Loucy (cell line): ENCODE measurements at regions not wholly inside any gene's neighbourhood (a gene's known extent, or its start where the extent isn't known, plus 50 kb on each side); places are given as distances from the start of the nearest gene placed in this dataset.

Source experiments
- H2AFZ ChIP-seq: fragments of 200-600 bp; sonication (generic); 2 replicates; pipeline ENCODE4 v1.6.0; 2016; ENCODE audit warnings: antibody characterized with exemption, mild to moderate bottlenecking, low read length, moderate library complexity
- H3F3A ChIP-seq: fragments of 200-600 bp; 2 replicates; pipeline ENCODE4 v1.6.0; 2016; ENCODE audit warnings: antibody characterized with exemption, low read depth, mild to moderate bottlenecking
- H3K27me3 ChIP-seq: fragments of 200-600 bp; sonication (generic); 2 replicates; pipeline ENCODE4 v1.6.1; 2014; ENCODE audit warnings: low read length, mild to moderate bottlenecking; ENCODE audit not compliant: insufficient read depth, poor library complexity, severe bottlenecking
- H3K36me3 ChIP-seq: fragments of 200-600 bp; sonication (generic); 2 replicates; pipeline ENCODE4 v1.6.1; 2016; ENCODE audit warnings: low read length; ENCODE audit not compliant: insufficient read depth
- H3K4me1 ChIP-seq: fragments of 200-600 bp; sonication (generic); 2 replicates; pipeline ENCODE4 v1.5.1; 2014; ENCODE audit warnings: low read length, mild to moderate bottlenecking; ENCODE audit not compliant: insufficient read depth, poor library complexity, severe bottlenecking
- H3K4me2 ChIP-seq: fragments of 200-600 bp; sonication (generic); 2 replicates; pipeline ENCODE4 v1.6.0; 2014; ENCODE audit warnings: antibody characterized with exemption, low read length, low read depth, mild to moderate bottlenecking; ENCODE audit not compliant: poor library complexity, severe bottlenecking
- H3K4me3 ChIP-seq: fragments of 200-600 bp; sonication (generic); 2 replicates; pipeline ENCODE4 v1.5.1; 2014; ENCODE audit warnings: low read length, mild to moderate bottlenecking, mixed read lengths; ENCODE audit not compliant: poor library complexity, severe bottlenecking
- H3K79me2 ChIP-seq: fragments of 200-600 bp; sonication (generic); 2 replicates; pipeline ENCODE4 v1.6.1; 2014; ENCODE audit warnings: low read length; ENCODE audit not compliant: insufficient read depth
- H3K9ac ChIP-seq: fragments of 200-600 bp; sonication (generic); 2 replicates; pipeline ENCODE4 v1.6.0; 2014; ENCODE audit warnings: mild to moderate bottlenecking, low read depth, low read length, moderate library complexity; ENCODE audit not compliant: poor library complexity, severe bottlenecking
- H3K9me2 ChIP-seq: fragments of 200-600 bp; sonication (generic); replicated peaks from 2 replicates; pipeline ENCODE4 v1.6.1; 2016; ENCODE audit warnings: low read depth, low read length, mixed read lengths
- H3K9me3 ChIP-seq: fragments of 200-600 bp; sonication (generic); 2 replicates; pipeline ENCODE4 v1.6.1; 2014; ENCODE audit warnings: mild to moderate bottlenecking, antibody characterized with exemption, low read length, low read depth; ENCODE audit not compliant: insufficient read depth
- H4K20me1 ChIP-seq: fragments of 200-600 bp; sonication (generic); 2 replicates; pipeline ENCODE4 v1.6.0; 2014; ENCODE audit warnings: antibody characterized with exemption, low read length, mild to moderate bottlenecking; ENCODE audit not compliant: insufficient read depth, poor library complexity, severe bottlenecking
- CTCF ChIP-seq: fragments of 200-600 bp; sonication (generic); conservative IDR thresholded peaks from 2 replicates; pipeline ENCODE4 v1.5.1; 2014; ENCODE audit warnings: mild to moderate bottlenecking, antibody characterized with exemption, low read length
- EZH2phosphoT487 ChIP-seq: fragments of 200-600 bp; IDR thresholded peaks from 2 replicates; pipeline ENCODE4 v1.6.1; 2018; ENCODE audit warnings: antibody characterized with exemption, mild to moderate bottlenecking, moderate library complexity, borderline replicate concordance

GRCh38 chr2:49294225-49294624, 139.9 kb upstream of the FSHR start:
- TF ChIP-seq EZH2phosphoT487 (no peak), CTCF (no peak)
- H2AFZ ChIP-seq = no peak overlapping the region
- no peaks in the 10 kb centered on the region for H3K36me3 ChIP-seq
- H4K20me1 ChIP-seq = no peaks in the 10 kb centered on the region
- H3K4me3 ChIP-seq = no peak overlapping the region
- H3K79me2 ChIP-seq = no peaks in the 10 kb centered on the region
- H3K4me1 ChIP-seq = no peaks in the 10 kb centered on the region
- no peaks in the 10 kb centered on the region for H3F3A ChIP-seq
- no peaks in the 10 kb centered on the region for H3K9me3 ChIP-seq
- no peak overlapping the region for H3K9ac ChIP-seq
- no peak overlapping the region for H3K4me2 ChIP-seq
- H3K9me2 ChIP-seq = no peaks in the 10 kb centered on the region
- H3K27me3 ChIP-seq = no peaks in the 10 kb centered on the region

GRCh38 chr2:49291619-49292018, 137.3 kb upstream of the FSHR start:
- Histone ChIP-seq H4K20me1 (no peaks in the 10 kb centered on the region), H3K36me3 (no peaks in the 10 kb centered on the region), H3K9me2 (no peaks in the 10 kb centered on the region), H2AFZ (no peak overlapping the region), H3F3A (no peaks in the 10 kb centered on the region), H3K9ac (no peak overlapping the region), H3K4me3 (no peak overlapping the region), H3K4me1 (no peaks in the 10 kb centered on the region), H3K9me3 (no peaks in the 10 kb centered on the region), H3K27me3 (no peaks in the 10 kb centered on the region), H3K4me2 (no peak overlapping the region), H3K79me2 (no peaks in the 10 kb centered on the region)
- no peak for TF ChIP-seq EZH2phosphoT487
- TF ChIP-seq CTCF = no peak

GRCh38 chr2:49289711-49290110, 135.4 kb upstream of the FSHR start:
- no peak overlapping the region for H3K4me2 ChIP-seq
- H3K4me3 ChIP-seq = no peak overlapping the region
- no peaks in the 10 kb centered on the region for H3K9me2 ChIP-seq
- no peak for TF ChIP-seq EZH2phosphoT487
- TF ChIP-seq CTCF = no peak
- no peaks in the 10 kb centered on the region for H3K9me3 ChIP-seq
- no peaks in the 10 kb centered on the region for H3K27me3 ChIP-seq
- H2AFZ ChIP-seq = no peak overlapping the region
- H3K79me2 ChIP-seq = no peaks in the 10 kb centered on the region
- no peaks in the 10 kb centered on the region for H3K4me1 ChIP-seq
- H3F3A ChIP-seq = no peaks in the 10 kb centered on the region
- no peak overlapping the region for H3K9ac ChIP-seq
- no peaks in the 10 kb centered on the region for H4K20me1 ChIP-seq
- no peaks in the 10 kb centered on the region for H3K36me3 ChIP-seq
